ENCODE measurements at regions not wholly inside any gene's neighbourhood (a gene's known extent, or its start where the extent isn't known, plus 50 kb on each side); places are given as distances from the start of the nearest gene placed in this dataset.

GRCh38 chr5:60376860-60377259 lies 323.1 kb downstream of the DEPDC1B start:
- DNase-seq (ENCODE audit: low spot score), result no peak

DNA sequence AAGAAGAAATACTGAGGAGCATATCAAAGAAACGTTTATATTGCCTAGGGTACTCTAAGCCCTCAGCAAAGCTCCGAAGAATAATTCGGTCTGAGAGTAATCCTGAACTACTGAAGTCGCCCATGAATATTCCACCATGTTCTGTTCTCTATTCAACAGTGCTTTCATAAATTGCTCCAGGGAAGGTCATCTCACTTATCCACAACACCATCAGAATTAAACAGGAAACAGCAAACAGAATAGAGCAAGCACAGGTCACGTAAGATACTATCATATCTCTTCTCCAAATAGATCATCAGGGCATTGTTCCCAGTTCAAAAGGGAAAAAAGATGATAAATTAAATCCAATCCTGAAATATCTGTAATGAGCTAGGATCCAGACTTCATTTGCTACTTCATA lies 325.6 kb downstream of the DEPDC1B start:
- no peak for DNase-seq (ENCODE audit: low spot score)

DNA sequence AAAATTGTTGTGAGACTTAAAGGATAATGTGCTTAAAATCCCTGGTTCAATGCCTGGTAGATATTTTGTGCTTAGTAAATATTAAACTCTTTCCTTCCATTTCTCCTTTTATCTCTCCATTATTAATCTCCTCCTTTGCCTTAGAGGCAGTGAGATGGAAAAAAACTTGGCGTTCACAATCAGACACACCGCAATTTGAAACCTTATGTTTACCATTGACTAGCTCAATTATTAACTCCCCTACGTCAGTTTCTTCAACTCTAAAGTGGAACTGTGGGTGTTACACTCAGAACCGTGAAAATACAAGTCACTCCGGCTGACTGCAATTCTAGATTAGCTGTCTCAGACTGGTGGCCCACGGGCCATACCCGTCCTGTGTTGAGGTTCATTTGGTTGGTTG lies 327.2 kb downstream of the DEPDC1B start:
- DNase-seq (ENCODE audit: low spot score), result no peak

- DNase-seq (ENCODE audit: low spot score), result no peak
Measured at GRCh38 chr5:60371065-60371464, 328.9 kb downstream of the DEPDC1B start.

DNA sequence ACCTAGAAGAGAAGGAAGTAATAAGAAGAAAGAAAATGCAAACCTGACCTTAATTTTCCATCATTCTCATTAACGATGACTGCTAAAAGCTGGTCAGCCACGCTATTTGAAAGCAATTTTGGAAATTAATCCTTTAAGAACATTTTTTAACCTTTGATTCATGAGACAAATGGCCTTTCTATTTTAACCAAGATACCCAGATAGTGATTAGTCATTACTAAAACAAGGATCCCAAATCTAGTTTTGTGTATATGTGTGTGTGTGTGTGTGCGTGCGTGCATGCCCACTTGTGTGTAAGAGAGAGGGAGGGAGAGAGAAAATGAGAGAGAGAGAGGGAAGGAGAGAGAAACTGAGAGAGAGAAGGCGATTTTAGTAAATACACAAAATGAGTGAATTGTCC lies 329.5 kb downstream of the DEPDC1B start:
- DNase-seq (ENCODE audit: low spot score), result no peak

GRCh38 chr5:60369391-60369790 lies 330.6 kb downstream of the DEPDC1B start:
- DNase-seq (ENCODE audit: low spot score), result no peak

DNA sequence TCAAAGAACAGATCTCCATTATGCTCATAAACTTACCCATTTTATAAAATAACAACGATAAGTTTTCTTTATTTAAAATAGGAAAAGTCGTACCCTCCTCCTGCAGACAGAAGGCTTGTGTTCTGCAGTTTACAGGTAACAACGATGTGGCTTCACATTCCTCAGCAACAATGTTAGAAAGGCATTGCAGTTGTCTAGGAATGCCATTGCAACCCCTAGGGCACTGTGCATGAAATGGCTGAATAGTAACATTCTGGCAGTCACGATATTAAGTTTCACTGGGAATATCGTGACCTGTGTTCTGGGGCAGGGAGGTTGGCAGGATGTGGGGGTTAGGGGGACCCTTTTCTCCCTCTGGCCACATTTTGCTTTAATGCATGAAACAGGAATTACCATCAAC lies 331.9 kb downstream of the DEPDC1B start:
- DNase-seq (ENCODE audit: low spot score), result no peak

- no peak for DNase-seq (ENCODE audit: low spot score)
Measured at GRCh38 chr5:60366489-60366888, 333.5 kb downstream of the DEPDC1B start.

DNA sequence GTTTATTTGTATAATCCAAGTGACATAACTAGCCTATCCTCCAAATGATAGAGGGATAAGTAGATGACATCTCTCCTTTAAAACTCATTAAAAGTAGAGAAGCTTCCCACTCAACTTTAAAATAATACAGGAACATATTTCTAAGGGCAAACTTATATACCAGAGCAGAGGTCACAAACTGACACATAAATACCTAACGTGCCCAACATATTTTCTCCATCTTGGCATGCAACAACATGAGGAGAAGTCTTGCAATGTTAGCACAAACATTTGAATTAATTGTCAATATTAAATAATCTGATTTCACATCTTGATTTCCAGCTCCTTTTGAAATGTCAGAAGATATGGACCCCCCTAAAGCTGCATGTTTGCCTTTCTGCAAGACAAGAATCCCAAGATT lies 335.0 kb downstream of the DEPDC1B start:
- no peak for DNase-seq (ENCODE audit: low spot score)

DNA sequence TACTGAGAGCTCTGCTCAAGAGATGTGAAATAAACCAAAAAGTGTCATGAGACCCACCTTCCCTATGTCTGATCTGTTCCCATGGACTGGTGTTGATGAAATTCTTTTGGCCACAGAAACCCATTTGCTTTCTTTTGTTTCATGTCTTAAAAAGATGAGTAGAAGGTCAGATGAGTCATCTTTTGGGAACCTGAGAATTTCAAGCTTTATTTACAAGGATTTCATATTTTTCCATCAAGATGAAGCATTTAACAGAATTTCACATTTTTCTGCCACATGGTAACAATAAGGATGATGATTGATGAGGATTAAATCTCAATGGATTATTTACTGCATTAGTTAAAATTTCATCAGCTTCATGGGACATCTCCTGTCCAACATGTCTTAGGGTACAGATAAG lies 337.8 kb downstream of the DEPDC1B start:
- no peak for DNase-seq (ENCODE audit: low spot score)

DNA sequence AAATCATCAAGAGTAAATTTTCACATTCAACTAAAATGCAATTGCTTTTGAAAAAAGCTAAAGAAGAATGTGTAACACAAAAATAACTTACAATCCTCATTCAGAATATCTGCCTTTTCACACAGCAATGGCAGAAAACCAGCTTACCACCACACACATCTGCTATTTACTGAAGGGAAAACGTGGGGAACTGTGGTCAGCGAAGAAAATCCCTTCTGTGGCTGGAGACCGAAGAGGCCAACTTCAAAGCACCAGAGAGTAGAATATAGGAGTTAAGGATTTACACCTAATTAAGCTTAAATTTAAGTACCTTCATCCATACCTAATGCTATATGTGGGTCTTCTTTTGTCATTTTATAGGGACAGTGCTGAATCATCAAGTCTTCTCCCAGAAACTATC lies 339.6 kb downstream of the DEPDC1B start:
- DNase-seq (ENCODE audit: low spot score), result no peak

DNA sequence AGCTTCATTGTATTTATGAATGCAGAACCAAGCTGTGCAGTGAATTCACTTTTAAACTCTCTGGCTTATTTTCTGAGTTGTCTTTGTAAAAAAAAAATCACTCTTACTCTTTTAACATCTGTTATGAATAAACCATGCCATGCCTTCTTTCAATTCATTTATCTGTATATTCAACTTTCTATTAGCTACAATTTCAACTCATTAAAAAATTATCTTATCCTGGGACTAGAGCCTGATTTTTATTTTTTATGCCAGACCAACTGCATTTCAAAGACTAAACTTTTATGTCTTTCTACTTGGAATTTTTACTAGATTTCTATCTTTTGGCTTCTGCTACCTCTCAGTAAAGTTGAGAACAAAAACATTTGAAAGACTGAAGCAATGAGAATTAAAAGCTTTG lies 342.7 kb downstream of the DEPDC1B start:
- no peak for DNase-seq (ENCODE audit: low spot score)

DNA sequence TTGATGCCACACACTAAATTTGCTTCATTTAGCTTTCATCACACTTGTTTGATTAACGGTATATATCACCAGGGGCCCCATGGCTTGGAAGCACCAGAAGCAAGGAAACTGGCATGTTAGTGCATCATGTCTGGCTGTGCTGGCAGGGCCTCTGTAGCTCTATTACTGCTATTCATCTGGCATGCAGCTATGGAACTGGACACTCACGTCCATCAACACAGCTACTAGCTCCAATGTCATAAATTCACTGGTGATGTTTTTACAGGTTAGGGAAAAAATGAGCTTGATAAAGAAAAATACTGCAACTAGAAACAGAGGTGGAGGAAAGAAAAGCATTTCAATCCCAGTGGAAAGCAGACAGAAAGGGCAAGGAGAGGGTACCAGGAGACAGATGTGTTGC lies 343.2 kb downstream of the DEPDC1B start:
- DNase-seq (ENCODE audit: low spot score), result no peak

DNA sequence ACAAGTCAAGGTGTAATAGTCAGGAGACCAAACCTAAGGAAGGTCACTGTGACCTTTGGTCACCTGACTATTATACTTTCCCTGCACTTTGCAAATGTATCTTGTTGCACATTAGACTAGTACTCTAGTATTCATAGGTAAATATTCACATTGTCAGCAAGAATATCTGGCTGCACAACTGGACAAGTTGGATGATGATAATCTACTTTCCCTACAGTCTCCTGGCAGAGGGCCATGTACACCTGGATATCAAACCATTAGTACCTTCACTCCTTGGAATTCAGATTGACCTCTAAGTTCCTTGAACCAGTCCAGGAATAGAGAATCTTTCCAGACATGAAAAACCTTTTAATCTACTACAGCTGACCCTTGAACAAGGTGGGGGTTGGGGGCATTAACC lies 344.8 kb downstream of the DEPDC1B start:
- no peak for DNase-seq (ENCODE audit: low spot score)

GRCh38 chr5:60354311-60354710 lies 345.7 kb downstream of the DEPDC1B start:
- no peak for DNase-seq (ENCODE audit: low spot score)

DNA sequence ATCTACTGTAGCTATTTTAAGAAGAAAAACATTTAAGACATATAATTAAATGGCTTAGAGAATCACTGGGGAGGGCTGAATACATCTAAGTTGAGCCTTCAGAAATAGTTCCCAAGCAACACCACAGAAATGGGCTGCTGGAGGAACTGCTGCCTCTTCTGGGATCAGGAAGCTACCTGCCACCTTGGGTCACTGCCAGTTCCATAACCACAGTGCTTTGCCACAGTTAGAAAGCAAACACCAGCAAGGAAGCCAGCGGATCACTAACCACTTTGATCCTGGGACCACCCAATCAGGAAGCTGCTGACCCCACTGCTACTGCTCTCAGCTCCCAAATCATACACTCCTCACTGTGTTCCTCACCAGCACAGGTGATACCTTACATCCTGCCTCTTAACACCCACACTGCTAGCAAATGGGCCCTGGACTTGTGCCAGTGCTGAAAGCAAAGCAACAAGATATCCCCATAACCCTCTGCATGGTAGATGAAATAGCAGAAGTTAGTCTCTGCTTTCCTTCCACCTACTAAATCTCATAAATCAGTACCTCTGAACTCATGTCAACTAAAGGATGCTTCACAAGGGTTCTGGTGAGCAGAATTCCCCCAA lies 346.9 kb downstream of the DEPDC1B start:
- no peak for DNase-seq (ENCODE audit: low spot score)

DNA sequence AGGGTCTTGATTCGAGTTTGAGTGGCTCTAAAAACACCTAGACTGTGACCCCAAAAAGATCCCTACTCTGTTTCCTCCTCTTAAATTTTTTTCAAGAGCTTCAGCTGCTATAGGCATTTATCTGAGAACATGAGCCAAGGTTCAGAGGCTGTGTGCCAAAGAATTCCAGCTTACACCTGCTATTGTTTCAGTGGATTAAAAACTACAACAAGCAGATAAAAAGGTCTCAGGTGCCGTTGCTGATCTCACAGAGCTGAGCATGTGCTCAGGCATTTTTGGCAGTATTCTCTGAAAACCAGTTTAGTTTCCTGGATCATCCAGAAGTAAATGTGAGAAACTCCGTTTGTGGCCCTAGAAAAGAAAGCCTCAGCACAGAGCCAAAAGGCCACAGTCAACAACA lies 349.2 kb downstream of the DEPDC1B start:
- no peak for DNase-seq (ENCODE audit: low spot score)

- DNase-seq (ENCODE audit: low spot score), result no peak
Measured at GRCh38 chr5:60349891-60350415, 350.0 kb downstream of the DEPDC1B start.

DNA sequence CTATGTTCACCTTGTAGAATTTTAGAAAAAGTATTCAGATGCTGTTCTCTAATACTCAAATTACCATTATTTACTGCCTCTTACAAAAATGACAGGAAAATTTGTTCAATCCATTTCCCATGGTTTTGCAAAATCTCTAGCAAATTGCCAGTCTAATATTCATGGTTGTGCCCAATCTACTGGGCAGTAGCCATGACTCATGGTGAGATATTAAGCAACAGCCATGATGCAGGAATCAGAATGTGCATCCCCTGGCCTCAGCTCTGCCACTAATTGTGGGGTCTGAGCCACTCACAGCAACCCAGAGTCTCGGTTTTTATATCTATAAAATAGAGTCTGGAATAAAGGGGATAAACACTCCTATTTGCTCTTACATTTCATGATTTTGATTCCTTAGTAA lies 353.6 kb downstream of the DEPDC1B start:
- no peak for DNase-seq (ENCODE audit: low spot score)

DNA sequence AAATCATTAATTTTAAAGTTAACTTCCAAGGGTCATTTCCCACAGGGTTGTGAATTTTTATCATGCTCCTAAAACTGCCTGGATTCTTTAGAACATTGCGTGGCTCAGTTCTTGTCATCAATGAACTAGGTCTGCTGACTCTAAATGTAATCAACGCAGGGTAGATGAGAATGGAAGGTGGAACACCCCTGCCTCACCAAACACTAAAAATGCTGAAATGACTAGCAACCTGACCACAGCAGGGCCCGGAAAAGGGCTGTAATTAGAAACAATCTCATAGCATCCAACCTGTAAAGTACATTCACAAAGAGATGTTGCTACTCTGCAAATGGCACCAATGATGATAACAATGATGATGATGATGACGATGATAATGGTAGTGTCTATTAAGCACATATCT lies 356.9 kb downstream of the DEPDC1B start:
- no peak for DNase-seq (ENCODE audit: low spot score)

DNA sequence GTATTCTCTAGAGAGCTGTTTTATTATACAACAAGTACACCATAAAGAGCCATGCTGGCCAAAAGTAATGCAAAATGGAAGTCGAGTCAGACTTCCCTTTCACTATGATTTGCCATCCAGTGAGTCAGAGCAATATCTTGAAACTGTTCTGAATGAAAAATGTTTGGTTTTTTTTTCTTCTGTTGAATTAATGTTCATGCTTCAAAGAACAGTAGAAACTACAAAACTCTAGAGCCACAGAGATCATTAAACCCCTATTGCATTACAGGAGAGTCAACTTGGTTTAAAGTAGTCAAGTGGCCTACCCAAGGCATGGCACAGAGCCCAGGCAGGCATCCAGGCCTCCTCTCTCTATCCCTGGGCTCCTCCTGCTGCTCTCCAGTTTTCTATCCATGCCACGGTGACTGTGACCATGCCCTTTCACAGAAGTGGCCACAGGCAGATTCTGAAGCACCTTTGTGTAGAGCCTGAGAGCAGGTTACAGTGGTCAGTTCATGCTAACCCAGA lies 358.9 kb downstream of the DEPDC1B start:
- no peak for DNase-seq (ENCODE audit: low spot score)

GRCh38 chr5:60340326-60340725 lies 359.6 kb downstream of the DEPDC1B start:
- DNase-seq (ENCODE audit: low spot score), result no peak

DNA sequence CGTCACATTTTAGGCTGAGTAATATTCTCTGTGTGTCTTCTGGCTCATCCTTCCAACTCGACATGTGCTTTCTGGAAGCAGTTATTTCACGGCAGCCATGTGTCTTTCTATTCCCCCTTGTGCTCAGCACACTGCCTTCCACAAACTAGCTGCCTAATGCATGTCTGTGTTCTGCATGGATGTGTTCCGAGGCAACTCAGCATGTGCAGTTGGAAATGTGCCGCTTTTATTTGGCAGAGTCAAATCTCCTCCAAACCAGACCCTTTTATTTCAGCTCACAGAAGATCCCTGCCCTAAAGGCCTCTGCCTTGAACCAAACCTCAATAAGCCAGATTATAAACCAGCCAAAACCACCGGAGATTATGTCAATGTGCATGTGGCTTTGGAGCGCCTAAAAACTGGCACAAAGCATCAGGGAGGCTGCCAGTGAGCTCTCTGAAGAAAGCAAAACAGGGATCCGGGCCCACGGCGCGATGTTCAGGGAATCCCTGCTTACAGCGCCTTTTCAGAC lies 360.2 kb downstream of the DEPDC1B start:
- no peak for DNase-seq (ENCODE audit: low spot score)

DNA sequence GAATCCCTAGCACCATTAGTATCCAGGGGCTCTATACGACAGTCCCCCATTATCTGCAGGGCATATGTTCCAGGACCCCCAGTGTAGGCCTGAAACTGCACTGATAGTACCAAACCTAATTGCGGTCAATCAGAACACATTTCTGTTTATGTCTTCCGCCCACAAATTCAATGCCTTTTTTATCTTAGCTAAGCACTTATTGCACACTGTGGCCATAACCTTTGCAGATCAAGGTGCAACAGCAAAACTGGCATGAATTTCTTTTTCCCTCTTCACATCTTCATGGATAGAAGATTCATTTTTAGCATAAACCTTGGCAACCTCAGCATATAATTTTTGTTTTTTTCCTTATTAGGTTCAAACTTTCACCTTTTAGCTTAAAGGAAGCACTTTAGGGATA lies 361.1 kb downstream of the DEPDC1B start:
- no peak for DNase-seq (ENCODE audit: low spot score)

Data from ureter (tissue), 1 donor.